ENCODE measurements at regions not wholly inside any gene's neighbourhood (a gene's known extent, or its start where the extent isn't known, plus 50 kb on each side); places are given as distances from the start of the nearest gene placed in this dataset.

DNA sequence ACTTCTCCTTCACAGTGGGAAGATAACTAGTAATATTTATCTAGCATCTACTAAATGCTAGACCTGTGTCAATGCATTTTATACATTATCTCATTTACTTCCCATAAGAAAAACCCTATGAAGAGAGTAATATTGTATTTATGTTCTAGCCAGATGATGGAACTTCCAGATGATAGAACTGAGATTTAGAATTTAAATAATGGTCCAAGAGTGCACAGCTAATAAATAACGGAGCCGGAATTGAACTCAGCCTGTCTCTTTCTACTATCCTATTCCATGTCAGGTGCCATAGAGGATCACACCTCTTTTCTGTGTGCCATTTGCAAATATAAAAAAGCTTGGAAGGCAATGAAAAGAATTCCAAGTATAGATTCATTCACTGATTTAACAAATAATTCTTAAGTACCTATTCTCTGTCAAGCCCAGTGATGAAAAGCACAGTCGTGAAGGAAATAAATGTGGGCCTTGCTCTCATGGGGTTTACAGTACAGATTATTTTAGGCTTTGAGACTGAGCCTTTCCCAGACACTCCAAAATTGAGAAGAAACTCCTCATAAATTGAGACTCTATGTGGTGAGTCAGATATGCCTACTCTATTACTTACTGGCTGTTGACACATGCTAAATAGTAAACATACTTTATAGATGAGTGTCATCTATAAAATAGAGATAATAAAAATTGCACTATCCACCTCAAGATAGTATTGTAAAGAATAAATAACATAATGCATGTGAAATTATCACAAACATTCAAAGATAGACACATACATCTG is 378.0 kb upstream of the PRMT6 start:
- ChIA-PET CTCF (ENCODE audit: low intra/inter-chr PET ratio, low total read pairs) (no interaction called here), POLR2A (no interaction called here)
- intact Hi-C loops (cut with micrococcal nuclease; ENCODE audit: unreplicated experiment): no loop called here

More for the DNA sequence above, 378.0 kb upstream of the PRMT6 start:
- in situ Hi-C loops (cut with HindIII; ENCODE audit: extremely low pct_ligation_motif_present, low pct_unique_long_range_greater_than_20kb): no loop called here
- H3K36me3 ChIP-seq (replicated peaks in 1 of 2; ENCODE audit: control insufficient read depth in 1 of 2, insufficient read depth in 2 of 2, low read length in 2 of 2): no peaks in the 10 kb centered on the region
- 30% methylated on average over 3 of the region's 3 CpGs for WGBS (ENCODE audit: low lambda C conversion rate)
- no peak overlapping the region for H3K4me3 ChIP-seq (replicated peaks in 1 of 3; ENCODE audit: insufficient read depth in 1 of 3, low read depth in 2 of 3, low read length in 3 of 3)
- TF ChIP-seq NFKB2 (CRISPR knock-in tag; IDR thresholded peaks at IDR 0.05; ENCODE audit: borderline replicate concordance) (no peak), GZF1 (CRISPR knock-in tag; IDR thresholded peaks at IDR 0.05) (no peak), ZNF619 (CRISPR knock-in tag; IDR thresholded peaks at IDR 0.05) (no peak), SATB2 (CRISPR knock-in tag; IDR thresholded peaks at IDR 0.05) (no peak), ZNF512 (CRISPR knock-in tag; IDR thresholded peaks at IDR 0.05) (no peak), RARG (CRISPR knock-in tag; IDR thresholded peaks at IDR 0.05; ENCODE audit: low read depth) (no peak), SOX6 (IDR thresholded peaks at IDR 0.05) (no peak), SOX6 (CRISPR knock-in tag; IDR thresholded peaks at IDR 0.05) (no peak), ZNF30 (CRISPR knock-in tag; IDR thresholded peaks at IDR 0.05) (no peak)
- TF ChIP-seq, protein P1, sequence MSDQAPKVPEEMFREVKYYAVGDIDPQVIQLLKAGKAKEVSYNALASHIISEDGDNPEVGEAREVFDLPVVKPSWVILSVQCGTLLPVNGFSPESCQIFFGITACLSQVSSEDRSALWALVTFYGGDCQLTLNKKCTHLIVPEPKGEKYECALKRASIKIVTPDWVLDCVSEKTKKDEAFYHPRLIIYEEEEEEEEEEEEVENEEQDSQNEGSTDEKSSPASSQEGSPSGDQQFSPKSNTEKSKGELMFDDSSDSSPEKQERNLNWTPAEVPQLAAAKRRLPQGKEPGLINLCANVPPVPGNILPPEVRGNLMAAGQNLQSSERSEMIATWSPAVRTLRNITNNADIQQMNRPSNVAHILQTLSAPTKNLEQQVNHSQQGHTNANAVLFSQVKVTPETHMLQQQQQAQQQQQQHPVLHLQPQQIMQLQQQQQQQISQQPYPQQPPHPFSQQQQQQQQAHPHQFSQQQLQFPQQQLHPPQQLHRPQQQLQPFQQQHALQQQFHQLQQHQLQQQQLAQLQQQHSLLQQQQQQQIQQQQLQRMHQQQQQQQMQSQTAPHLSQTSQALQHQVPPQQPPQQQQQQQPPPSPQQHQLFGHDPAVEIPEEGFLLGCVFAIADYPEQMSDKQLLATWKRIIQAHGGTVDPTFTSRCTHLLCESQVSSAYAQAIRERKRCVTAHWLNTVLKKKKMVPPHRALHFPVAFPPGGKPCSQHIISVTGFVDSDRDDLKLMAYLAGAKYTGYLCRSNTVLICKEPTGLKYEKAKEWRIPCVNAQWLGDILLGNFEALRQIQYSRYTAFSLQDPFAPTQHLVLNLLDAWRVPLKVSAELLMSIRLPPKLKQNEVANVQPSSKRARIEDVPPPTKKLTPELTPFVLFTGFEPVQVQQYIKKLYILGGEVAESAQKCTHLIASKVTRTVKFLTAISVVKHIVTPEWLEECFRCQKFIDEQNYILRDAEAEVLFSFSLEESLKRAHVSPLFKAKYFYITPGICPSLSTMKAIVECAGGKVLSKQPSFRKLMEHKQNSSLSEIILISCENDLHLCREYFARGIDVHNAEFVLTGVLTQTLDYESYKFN (CRISPR knock-in tag; conservative IDR thresholded peaks at IDR 0.05): no peak
- no TSS peak for BruUV-seq (replicated peaks)
- FAIRE-seq: no peak
- peaks cover 68% of the 10 kb centered on the region for H3K9me3 ChIP-seq (ENCODE audit: low read length)
- H3K79me2 ChIP-seq (ENCODE audit: insufficient read depth, low read length): no peaks in the 10 kb centered on the region
- no peak overlapping the region for H3K4me2 ChIP-seq (ENCODE audit: low read depth, low read length)
- no peak for ATAC-seq
- DNase-seq (ENCODE audit: low spot score): no peak
- no peak overlapping the region for H2AFZ ChIP-seq (ENCODE audit: low read length)
- no peak overlapping the region for H3K9ac ChIP-seq (ENCODE audit: insufficient read depth, low read depth, low read length)
- no peaks in the 10 kb centered on the region for H4K20me1 ChIP-seq (ENCODE audit: insufficient read depth, low read length)
- no peaks in the 10 kb centered on the region for H3K4me1 ChIP-seq (ENCODE audit: insufficient read depth, low read length)
- H3K27me3 ChIP-seq (ENCODE audit: control insufficient read depth in 1 of 2, insufficient read depth in 2 of 2, low read length in 2 of 2): no peaks in the 10 kb centered on the region
- no peak overlapping the region for H3K27ac ChIP-seq (ENCODE audit: extremely low read length, insufficient read depth, low read length)
